ENCODE measurements at regions not wholly inside any gene's neighbourhood (a gene's known extent, or its start where the extent isn't known, plus 50 kb on each side); places are given as distances from the start of the nearest gene placed in this dataset.

GRCh38 chr1:30060738-30061137 lies 662.6 kb downstream of the MATN1 start:
- no peak for DNase-seq

DNA sequence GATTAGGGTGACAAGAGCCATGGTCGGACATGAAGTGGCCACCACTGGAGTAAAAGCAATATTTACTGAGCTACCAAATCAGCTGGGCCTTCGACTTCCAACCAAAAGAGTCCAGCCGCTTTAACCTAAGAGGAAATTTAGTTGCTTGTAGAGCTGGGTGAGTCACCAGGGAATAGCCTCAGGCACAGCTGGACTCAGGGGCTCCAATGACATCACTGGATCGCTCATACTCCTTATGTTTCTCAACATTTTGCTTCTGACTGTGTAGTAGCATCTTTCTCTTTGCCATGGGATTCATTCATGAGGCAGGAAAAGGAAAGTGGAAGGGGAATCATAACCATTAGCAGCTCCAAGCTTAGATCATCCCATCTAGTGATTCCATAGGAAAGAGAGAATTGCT lies 664.4 kb downstream of the MATN1 start:
- DNase-seq, result no peak

DNA sequence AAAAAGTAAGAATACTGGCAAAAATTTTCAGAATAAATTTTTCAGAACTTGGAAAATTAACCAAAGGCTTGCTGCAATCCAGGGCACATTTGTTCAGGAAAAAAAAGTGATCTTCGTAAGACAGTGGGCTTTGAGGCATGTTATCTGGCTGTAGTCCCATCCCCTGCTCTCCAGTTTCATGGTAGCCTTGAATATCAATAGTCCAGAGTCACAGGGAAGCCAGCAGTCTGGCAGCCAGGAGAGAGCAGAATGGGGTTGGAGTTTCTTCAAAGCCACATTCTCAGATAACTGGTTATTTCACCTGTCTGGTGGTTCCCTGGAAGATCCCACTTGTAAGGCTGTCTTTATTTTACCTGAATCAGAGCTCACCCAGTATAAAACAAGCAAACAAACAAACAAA lies 669.3 kb downstream of the MATN1 start:
- no peak for DNase-seq

- no peak for DNase-seq
Observed at GRCh38 chr1:30052178-30052577, 671.2 kb downstream of the MATN1 start.

GRCh38 chr1:30051777-30052176 lies 671.6 kb downstream of the MATN1 start:
- no peak for DNase-seq

DNA sequence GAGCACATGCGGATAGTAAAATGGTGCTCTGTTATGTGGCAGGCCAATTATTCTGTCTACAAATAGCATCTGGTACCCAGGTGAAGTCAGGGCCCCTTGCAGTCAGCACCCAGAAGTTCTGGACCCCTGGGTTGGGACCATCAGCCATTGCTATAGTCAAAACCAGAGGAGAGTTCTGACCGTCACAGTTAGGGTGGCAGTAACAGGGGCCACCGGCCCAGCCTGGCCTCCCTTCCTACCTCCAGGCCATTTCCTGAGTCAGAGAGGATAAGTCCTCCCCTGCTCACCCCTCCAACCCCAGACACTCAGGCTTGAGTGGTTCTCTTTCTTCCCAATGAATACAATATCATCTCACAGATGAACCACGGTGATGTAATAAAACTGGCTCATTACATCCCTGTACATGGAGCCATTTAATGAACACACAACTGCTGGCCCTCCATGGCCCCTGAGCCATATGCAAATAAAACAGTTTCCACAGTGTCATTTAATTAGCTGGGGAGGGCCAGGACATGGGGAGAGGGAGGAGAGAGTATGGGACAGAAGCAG lies 673.6 kb downstream of the MATN1 start:
- DNase-seq, result no peak

GRCh38 chr1:30048905-30049304 lies 674.5 kb downstream of the MATN1 start:
- no peak for DNase-seq

DNA sequence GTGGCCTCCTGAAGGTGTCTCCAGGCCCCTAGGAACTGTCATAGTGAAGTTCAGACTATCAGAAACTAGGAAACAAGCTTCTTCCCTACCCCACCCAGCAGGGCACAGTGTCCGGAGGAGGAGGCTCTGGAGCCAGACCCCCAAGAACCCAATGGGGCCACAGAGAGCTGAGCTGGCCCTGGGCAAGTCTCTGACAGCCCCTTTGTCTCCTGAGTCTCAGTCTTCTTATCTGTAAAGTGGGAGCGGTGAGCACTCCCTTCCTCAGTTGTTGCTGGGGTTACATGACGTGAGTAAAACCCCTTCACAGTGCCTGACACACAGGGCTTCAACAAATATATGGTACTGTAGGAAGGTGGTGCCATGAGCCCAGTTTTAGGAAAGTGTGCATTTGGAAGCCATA lies 675.8 kb downstream of the MATN1 start:
- DNase-seq, result no peak

DNA sequence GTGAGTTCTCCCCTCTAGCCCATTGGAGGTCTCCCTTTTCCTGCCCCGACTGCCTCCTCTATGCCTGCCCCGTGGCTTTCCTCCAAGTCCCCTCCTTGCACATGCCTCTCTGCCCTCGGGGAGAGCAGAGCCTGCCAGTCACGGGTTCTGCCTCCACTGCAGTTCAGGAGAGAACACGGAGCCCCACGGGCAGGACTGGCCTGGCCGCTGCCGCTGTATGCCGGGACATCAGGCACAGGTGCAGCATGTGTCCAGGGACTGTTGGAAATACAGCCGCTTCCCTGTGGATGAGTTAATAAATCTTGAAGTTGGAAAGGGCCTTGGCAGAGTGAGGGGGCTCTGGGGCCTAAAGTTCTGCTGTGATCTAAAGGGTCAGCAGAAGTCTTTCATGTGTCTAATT lies 676.6 kb downstream of the MATN1 start:
- no peak for DNase-seq

DNA sequence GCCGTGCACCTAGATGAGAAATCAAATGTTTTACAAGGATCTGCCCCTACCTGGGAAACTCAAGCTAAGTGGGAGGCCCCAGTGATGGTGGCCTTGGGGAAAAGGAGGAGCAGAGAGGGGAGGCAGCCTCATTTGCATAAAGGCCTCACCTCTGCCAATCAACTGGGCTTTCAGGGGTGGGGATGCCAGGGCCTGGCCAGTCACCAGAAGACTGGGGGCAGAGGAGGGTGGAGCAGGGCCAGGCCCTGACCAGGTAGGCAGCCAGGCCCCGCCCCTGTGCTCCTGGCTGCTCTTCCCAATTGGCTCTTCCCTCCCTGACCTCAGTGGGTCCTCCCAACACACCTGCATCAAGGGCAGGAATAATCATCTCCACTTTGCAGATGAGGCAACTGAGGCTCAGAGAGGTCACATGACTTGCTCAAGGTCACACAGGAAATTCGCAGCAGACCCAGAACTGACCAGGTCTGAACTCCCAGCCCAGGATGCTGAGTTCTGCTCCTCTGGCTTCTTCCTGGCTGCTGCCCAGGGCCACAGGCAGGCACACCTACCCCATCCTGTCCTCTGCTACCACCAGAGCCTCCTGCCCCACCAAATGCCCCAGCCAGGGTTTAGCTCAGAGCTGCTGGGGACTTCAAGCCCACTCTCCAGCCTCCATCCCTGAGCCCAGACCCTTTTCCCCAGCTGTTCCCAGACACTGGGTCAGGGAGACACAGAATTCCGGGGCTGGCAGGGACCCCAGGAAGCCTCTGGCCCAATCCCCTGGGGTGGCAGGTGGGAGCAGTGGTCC lies 677.9 kb downstream of the MATN1 start:
- DNase-seq, result no peak

DNA sequence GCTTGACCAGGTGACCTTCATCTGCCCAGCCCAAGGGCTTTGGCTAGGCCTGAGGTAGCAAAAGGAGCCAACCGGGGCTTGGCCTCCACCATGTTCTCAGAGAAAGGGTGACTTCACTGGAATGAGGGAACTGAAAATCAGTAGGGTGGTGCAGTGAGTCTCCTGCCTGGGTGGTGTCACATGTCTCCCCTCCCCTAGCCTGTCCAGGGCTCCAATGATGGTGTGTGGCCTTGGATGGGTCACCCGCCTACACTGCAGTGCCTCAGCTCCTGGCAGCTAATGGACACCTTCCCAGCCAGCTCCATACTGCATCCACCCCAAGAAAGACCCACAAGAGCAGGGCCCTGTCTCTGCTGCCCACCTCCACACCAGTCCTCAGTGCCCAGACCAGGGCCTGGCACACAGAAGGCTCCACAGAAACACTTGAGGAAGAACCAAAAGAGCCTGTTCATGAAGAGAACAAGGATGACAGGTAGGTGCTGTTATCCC lies 678.7 kb downstream of the MATN1 start:
- DNase-seq, result no peak

GRCh38 chr1:30043731-30044408 lies 679.5 kb downstream of the MATN1 start:
- DNase-seq, result no peak

DNA sequence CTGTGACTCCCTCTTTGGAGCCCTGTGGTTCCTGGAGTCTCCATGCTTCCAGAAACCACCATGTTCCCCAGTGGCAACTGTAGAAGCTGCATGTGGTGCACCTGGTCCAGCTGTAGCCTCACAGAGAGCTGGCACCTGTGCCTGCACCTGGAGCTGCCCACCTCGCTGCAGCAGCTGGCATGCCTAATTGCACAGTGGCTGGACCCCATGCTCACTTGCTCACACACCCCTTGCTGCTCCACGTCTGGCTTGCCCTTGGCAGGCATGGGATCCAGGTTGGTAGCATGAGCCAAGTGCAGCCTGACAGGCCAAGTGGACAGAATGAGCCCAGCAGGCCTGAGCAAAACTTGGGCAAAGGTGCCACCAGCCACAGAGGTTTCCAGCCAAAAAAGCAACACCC lies 680.1 kb downstream of the MATN1 start:
- DNase-seq, result no peak

GRCh38 chr1:30042438-30043147 lies 680.8 kb downstream of the MATN1 start:
- no peak for DNase-seq

DNA sequence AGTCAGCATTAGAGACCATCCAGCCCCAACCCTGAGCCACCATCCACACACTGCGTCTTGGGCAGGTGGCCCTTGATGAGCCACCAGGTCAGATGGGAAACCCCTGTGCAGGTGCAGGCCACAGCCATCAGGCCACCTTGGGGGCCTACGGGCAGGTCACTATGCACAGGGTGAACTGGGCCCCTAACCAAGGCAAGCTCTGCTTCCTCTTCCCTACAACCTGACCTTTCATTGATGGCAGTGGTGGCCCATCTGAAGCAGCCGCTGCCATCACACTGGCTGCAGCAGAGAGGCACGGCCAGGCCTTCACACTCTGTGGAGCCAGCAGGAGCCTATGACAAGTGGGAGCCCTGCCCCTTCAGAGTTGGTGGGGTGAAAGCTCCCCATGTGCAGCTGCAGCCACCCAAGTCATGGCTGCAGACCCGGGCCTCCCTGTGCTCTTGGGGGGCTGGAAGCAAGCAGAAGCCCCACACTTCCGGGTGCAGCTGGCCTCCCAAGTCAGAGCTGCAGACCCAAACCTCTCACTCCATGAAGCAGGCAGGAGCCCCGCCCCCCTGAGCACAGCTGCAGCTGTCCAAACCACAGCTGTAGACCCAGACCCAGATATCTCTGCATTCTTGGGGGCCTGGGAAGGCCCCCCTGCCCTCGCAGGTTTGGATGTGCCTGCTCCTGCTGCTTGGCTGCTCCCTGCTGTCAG lies 681.5 kb downstream of the MATN1 start:
- no peak for DNase-seq

- no peak for DNase-seq
Observed at GRCh38 chr1:30040081-30041019, 683.0 kb downstream of the MATN1 start.

- DNase-seq, result no peak
Observed at GRCh38 chr1:30039354-30040080, 683.9 kb downstream of the MATN1 start.

- DNase-seq, result no peak
Observed at GRCh38 chr1:30038134-30039025, 685.0 kb downstream of the MATN1 start.

GRCh38 chr1:30037251-30038118 lies 685.9 kb downstream of the MATN1 start:
- no peak for DNase-seq
